OCI-LY7 (cell line): ENCODE measurements at regions not wholly inside any gene's neighbourhood (a gene's known extent, or its start where the extent isn't known, plus 50 kb on each side); places are given as distances from the start of the nearest gene placed in this dataset.

ENCODE experiments used
- BruUV-seq: library from RNA; stranded (reverse); fragments of 400-500 nt; replicated peaks from 2 replicates; lab custom pipeline; 2021; lab: Mats Ljungman, UMichigan
- CTCF ChIA-PET: fragments of 300-600 bp; sonication (Branson Sonifier 250); formaldehyde crosslinking; loops from one replicate; lab custom pipeline; 2022; ENCODE audit warnings: antibody characterized with exemption; ENCODE audit not compliant: unreplicated experiment; lab: Charles Lee
- POLR2A ChIA-PET: fragments of 300-600 bp; sonication (Branson Sonifier 250); formaldehyde crosslinking; loops from one replicate; lab custom pipeline; 2022; ENCODE audit warnings: antibody characterized with exemption; lab: Charles Lee
- DNase-seq: peaks from one replicate; pipeline ENCODE4 v3.0.0-alpha.2; 2015; ENCODE audit warnings: low spot score
- H2AFZ ChIP-seq: fragments of 200-600 bp; sonication (generic), shearing (Covaris generic); 2 replicates; pipeline ENCODE4 v1.6.1; 2014; ENCODE audit warnings: mild to moderate bottlenecking, antibody characterized with exemption, low read length, moderate library complexity
- H3K27ac ChIP-seq: fragments of 200-600 bp; sonication (generic); 2 replicates; pipeline ENCODE4 v1.5.1; 2014; ENCODE audit warnings: mixed run types, low read depth, mild to moderate bottlenecking, moderate library complexity, low read length, inconsistent platforms; ENCODE audit not compliant: poor library complexity, severe bottlenecking
- H3K36me3 ChIP-seq: fragments of 200-600 bp; sonication (generic); 2 replicates; pipeline ENCODE4 v1.6.1; 2014; ENCODE audit warnings: mild to moderate bottlenecking, antibody characterized with exemption, low read length, moderate library complexity, mixed read lengths; ENCODE audit not compliant: insufficient read depth
- H3K4me1 ChIP-seq: fragments of 200-600 bp; sonication (generic); 2 replicates; pipeline ENCODE4 v1.5.1; 2014; ENCODE audit warnings: mild to moderate bottlenecking, low read length; ENCODE audit not compliant: insufficient read depth, poor library complexity, severe bottlenecking
- H3K4me2 ChIP-seq: fragments of 200-600 bp; sonication (generic); 2 replicates; pipeline ENCODE4 v1.6.1; 2014; ENCODE audit warnings: mild to moderate bottlenecking, low read length
- H3K4me3 ChIP-seq: fragments of 200-600 bp; sonication (generic); 2 replicates; pipeline ENCODE4 v1.5.1; 2014; ENCODE audit warnings: mild to moderate bottlenecking, low read depth, low read length; ENCODE audit not compliant: poor library complexity, severe bottlenecking
- H3K79me2 ChIP-seq: fragments of 200-600 bp; sonication (generic); 2 replicates; pipeline ENCODE4 v1.6.1; 2016; ENCODE audit warnings: low read depth, mild to moderate bottlenecking, low read length, moderate library complexity, mixed read lengths; ENCODE audit not compliant: insufficient read depth
- H3K9me2 ChIP-seq: fragments of 200-600 bp; sonication (generic); 2 replicates; pipeline ENCODE4 v1.6.1; 2016; ENCODE audit warnings: mild to moderate bottlenecking, low read length, mixed read lengths; ENCODE audit not compliant: insufficient read depth
- H3K9me3 ChIP-seq: fragments of 200-600 bp; sonication (generic); 2 replicates; pipeline ENCODE4 v1.6.1; 2014; ENCODE audit warnings: mild to moderate bottlenecking, mixed run types, low read length, mixed read lengths
- H4K20me1 ChIP-seq: fragments of 200-600 bp; sonication (generic); 2 replicates; pipeline ENCODE4 v1.6.1; 2014; ENCODE audit warnings: mild to moderate bottlenecking, antibody characterized with exemption, low read length, moderate library complexity, mixed read lengths; ENCODE audit not compliant: insufficient read depth
- CTCF ChIP-seq: fragments of 200-600 bp; sonication (generic); conservative IDR thresholded peaks from 2 replicates; pipeline ENCODE4 v1.5.1; 2014; ENCODE audit warnings: mild to moderate bottlenecking, antibody characterized with exemption, low read length, moderate library complexity, mixed read lengths
- EZH2phosphoT487 ChIP-seq: fragments of 200-600 bp; sonication (generic); IDR thresholded peaks from 2 replicates; pipeline ENCODE4 v1.6.1; 2018; ENCODE audit warnings: low read depth, borderline replicate concordance, mild to moderate bottlenecking, mixed run types, antibody characterized with exemption, low read length, moderate library complexity, mixed read lengths
- intact Hi-C: fragments of 100-400 bp; cut with micrococcal nuclease; formaldehyde crosslinking; loops from one replicate; pipeline ENCODE4 v1.10.0; 2022; ENCODE audit not compliant: unreplicated experiment

DNA sequence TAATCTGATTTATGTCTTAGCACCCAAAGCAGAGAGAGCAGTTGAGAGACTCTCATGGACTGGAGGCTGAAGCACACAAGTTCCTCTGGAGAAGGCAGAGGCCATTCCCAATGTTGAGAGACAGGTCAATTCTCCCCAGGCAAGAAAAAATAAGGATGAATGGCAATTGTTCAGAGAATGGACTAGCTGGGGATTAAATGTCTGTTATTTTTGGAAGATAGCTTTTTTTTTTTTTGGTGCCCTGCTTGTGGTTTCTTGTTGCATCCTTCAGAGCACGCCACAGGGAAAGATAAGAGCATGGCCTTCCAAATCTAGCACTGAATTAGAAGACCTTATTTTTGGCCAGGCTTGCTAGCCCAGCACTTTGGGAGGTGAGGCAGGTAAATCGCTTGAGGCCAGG lies 65.6 kb upstream of the ERRFI1 start:
- ChIA-PET CTCF (interaction anchor here (0.5 kb wide), 1 partner anchor 113 kb away, joined by 3 read pairs; no protein-coding TSS in a partner anchor), POLR2A (interaction anchor here (0.6 kb wide), 2 partner anchors 38 to 88 kb away, joined by 3 to 9 read pairs; no protein-coding TSS in a partner anchor)
- Histone ChIP-seq H3K9me2 (no peaks in the 10 kb centered on the region), H2AFZ (no peak overlapping the region), H3K79me2 (no peaks in the 10 kb centered on the region), H3K36me3 (no peaks in the 10 kb centered on the region), H3K4me1 (peaks cover 3% of the 10 kb centered on the region), H3K9me3 (no peaks in the 10 kb centered on the region), H3K27ac (no peak overlapping the region), H3K4me3 (no peak overlapping the region), H3K4me2 (no peak overlapping the region), H4K20me1 (no peaks in the 10 kb centered on the region)
- BruUV-seq, result no TSS peak
- no peak for TF ChIP-seq EZH2phosphoT487
- no peak for TF ChIP-seq CTCF
- DNase-seq, result no peak
- intact Hi-C loops, result no loop called here

GRCh38 chr1:8090241-8090702 lies 64.2 kb upstream of the ERRFI1 start:
- intact Hi-C loops, result no loop called here
- BruUV-seq, result no TSS peak
- no peak overlapping the region for H3K4me2 ChIP-seq

More at GRCh38 chr1:8090241-8090702, 64.2 kb upstream of the ERRFI1 start:
- Histone ChIP-seq H3K36me3 (no peaks in the 10 kb centered on the region), H3K4me1 (no peaks in the 10 kb centered on the region), H3K79me2 (no peaks in the 10 kb centered on the region), H3K27ac (no peak overlapping the region), H2AFZ (no peak overlapping the region), H3K4me3 (no peak overlapping the region), H4K20me1 (no peaks in the 10 kb centered on the region), H3K9me2 (no peaks in the 10 kb centered on the region), H3K9me3 (no peaks in the 10 kb centered on the region)
- TF ChIP-seq EZH2phosphoT487 (no peak), CTCF (no peak)
- ChIA-PET CTCF (no interaction called here), POLR2A (no interaction called here)
- DNase-seq, result no peak
